Esophagus squamous epithelium (tissue), 4 donors: ENCODE measurements at regions not wholly inside any gene's neighbourhood (a gene's known extent, or its start where the extent isn't known, plus 50 kb on each side); places are given as distances from the start of the nearest gene placed in this dataset.

Experiments
- POLR2A ChIP-seq, 4 donors: fragments of 450-650 bp; IDR thresholded peaks; one replicate each; pipeline ENCODE4 v1.6.1; 2017; ENCODE audit warnings: antibody characterized with exemption in 4 of 4, mild to moderate bottlenecking in 4 of 4, moderate library complexity in 3 of 4
- TF ChIP-seq, protein P1 (sequence below), 6 experiments: fragments of 450-650 bp in 4 of 6; fragments of 200-600 bp in 2 of 6; sonication (generic) in 2 of 6; IDR thresholded peaks; one replicate each; pipeline ENCODE4 v1.5.1; 2016 to 2019; ENCODE audit warnings: antibody characterized with exemption in 6 of 6, mild to moderate bottlenecking in 4 of 6, moderate library complexity in 4 of 6

DNA sequence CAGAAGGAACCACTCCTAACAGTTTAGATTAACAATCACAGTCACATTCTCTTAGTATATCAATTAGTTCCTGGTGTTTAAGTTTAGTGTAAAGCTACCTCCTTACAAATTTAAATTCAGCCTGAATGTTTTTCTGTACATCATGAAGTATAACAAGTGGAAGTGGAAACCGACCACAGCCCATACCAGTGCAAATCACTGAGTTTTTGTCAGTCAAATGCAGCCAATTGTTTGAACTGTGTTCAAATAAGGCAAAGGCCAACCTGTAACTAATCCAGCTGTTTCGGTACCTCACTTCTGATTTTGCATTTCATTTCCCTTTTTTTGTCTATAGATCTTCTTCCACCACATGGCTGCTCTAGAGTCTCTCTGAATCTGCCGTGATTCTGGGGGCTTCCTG lies 1215.3 kb downstream of the PCDH18 start:
- TF ChIP-seq, protein P1, sequence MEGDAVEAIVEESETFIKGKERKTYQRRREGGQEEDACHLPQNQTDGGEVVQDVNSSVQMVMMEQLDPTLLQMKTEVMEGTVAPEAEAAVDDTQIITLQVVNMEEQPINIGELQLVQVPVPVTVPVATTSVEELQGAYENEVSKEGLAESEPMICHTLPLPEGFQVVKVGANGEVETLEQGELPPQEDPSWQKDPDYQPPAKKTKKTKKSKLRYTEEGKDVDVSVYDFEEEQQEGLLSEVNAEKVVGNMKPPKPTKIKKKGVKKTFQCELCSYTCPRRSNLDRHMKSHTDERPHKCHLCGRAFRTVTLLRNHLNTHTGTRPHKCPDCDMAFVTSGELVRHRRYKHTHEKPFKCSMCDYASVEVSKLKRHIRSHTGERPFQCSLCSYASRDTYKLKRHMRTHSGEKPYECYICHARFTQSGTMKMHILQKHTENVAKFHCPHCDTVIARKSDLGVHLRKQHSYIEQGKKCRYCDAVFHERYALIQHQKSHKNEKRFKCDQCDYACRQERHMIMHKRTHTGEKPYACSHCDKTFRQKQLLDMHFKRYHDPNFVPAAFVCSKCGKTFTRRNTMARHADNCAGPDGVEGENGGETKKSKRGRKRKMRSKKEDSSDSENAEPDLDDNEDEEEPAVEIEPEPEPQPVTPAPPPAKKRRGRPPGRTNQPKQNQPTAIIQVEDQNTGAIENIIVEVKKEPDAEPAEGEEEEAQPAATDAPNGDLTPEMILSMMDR (IDR thresholded peaks at IDR 0.05) = no peak
- no peak for TF ChIP-seq POLR2A (IDR thresholded peaks at IDR 0.05)
